Activated CD4-positive, alpha-beta T cell treated with anti-CD3 and anti-CD28 coated beads, Interleukin-2, Interleukin-6, amounts not matched to agents 100 ng/mL and 50 ng/mL, durations not matched to agents 16 hours and 8 hours (primary cell): ENCODE measurements at regions not wholly inside any gene's neighbourhood (a gene's known extent, or its start where the extent isn't known, plus 50 kb on each side); places are given as distances from the start of the nearest gene placed in this dataset.
"Not testable (repeated sequence)": the region's sequence is repeated elsewhere in the genome, so short reads cannot be mapped to it uniquely, and the experiment has no call there.

Experiments used
- DNase-seq: peaks from one replicate; pipeline ENCODE4 v3.0.0-alpha.2; 2020

- no peak for DNase-seq
These were observed 366.9 kb downstream of the FAM72C start for GRCh38 chr1:143604887-143605286.

GRCh38 chr1:143584508-143584907 lies 387.3 kb downstream of the FAM72C start:
- no peak for DNase-seq

GRCh38 chr1:143574891-143575520 lies 396.8 kb downstream of the FAM72C start:
- DNase-seq = no peak

GRCh38 chr1:143572661-143573060 lies 399.1 kb downstream of the FAM72C start:
- not testable (repeated sequence) for DNase-seq

GRCh38 chr1:143563761-143564160 lies 408.0 kb downstream of the FAM72C start:
- DNase-seq = not testable (repeated sequence)

- no peak for DNase-seq
These were observed 418.2 kb downstream of the FAM72C start for GRCh38 chr1:143553627-143554026.

GRCh38 chr1:143504703-143505102 lies 467.1 kb downstream of the FAM72C start:
- not testable (repeated sequence) for DNase-seq

GRCh38 chr1:143504080-143504479 lies 467.7 kb downstream of the FAM72C start:
- not testable (repeated sequence) for DNase-seq

- not testable (repeated sequence) for DNase-seq
These were observed 468.7 kb downstream of the FAM72C start for GRCh38 chr1:143503048-143503447.

GRCh38 chr1:143502038-143502437 lies 469.7 kb downstream of the FAM72C start:
- not testable (repeated sequence) for DNase-seq

GRCh38 chr1:143498059-143498749 lies 473.6 kb downstream of the FAM72C start:
- not testable (repeated sequence) for DNase-seq

- DNase-seq = no peak
These were observed 474.4 kb downstream of the FAM72C start for GRCh38 chr1:143497374-143497747.

GRCh38 chr1:143496526-143497373 lies 475.0 kb downstream of the FAM72C start:
- not testable (repeated sequence) for DNase-seq
